ENCODE measurements at regions not wholly inside any gene's neighbourhood (a gene's known extent, or its start where the extent isn't known, plus 50 kb on each side); places are given as distances from the start of the nearest gene placed in this dataset.
"Not testable (repeated sequence)": the region's sequence is repeated elsewhere in the genome, so short reads cannot be mapped to it uniquely, and the experiment has no call there.

DNA sequence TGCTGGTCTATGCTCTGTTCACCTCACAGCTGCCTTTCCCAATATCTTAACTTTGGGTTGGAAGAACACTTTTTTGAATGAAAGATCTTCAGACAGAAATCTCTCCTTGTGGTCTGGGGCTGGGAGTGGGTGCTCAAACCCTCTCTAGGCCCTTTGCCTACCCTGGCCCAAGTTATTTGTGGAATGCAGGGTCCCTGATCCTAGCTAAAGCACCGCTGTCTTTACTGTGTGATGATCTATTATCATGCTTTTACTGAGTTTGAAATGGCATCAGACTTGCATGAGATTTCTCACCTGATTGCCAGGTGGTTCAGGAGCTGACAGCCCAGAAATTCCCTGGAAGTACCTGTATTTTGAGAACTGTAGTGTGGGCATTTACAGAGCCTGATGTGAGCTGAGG is 412.7 kb upstream of the ONECUT1 start:
- no peak overlapping the region for H3K27ac ChIP-seq
- TF ChIP-seq, protein P1, sequence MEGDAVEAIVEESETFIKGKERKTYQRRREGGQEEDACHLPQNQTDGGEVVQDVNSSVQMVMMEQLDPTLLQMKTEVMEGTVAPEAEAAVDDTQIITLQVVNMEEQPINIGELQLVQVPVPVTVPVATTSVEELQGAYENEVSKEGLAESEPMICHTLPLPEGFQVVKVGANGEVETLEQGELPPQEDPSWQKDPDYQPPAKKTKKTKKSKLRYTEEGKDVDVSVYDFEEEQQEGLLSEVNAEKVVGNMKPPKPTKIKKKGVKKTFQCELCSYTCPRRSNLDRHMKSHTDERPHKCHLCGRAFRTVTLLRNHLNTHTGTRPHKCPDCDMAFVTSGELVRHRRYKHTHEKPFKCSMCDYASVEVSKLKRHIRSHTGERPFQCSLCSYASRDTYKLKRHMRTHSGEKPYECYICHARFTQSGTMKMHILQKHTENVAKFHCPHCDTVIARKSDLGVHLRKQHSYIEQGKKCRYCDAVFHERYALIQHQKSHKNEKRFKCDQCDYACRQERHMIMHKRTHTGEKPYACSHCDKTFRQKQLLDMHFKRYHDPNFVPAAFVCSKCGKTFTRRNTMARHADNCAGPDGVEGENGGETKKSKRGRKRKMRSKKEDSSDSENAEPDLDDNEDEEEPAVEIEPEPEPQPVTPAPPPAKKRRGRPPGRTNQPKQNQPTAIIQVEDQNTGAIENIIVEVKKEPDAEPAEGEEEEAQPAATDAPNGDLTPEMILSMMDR (conservative IDR thresholded peaks at IDR 0.05) = no peak
- TF ChIP-seq ZFX (IDR thresholded peaks at IDR 0.05) = no peak

DNA sequence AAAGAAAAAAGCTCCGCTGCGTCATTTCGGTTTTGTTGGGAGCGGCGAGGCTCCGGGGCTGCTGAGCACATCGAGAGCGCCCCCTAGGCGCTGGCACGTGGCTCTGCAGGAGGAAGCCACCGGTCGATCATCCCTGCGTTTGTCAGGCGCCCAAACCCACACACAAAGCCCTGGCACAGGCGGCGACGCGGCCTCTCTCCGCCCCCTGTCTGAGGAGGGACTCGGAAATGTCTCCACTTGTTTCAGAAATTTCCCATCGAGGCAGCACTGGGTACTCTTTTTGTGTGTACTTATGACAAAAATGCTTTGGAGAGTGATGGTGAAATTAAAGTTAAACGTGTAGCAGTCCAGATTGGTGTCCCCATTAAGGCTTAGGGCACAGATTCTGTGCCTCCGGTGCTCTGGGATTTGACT is 407.3 kb upstream of the ONECUT1 start:
- TF ChIP-seq ZFX (IDR thresholded peaks at IDR 0.05) = no peak
- TF ChIP-seq, protein P1 (conservative IDR thresholded peaks at IDR 0.05) = peak; percentile 97
- no peak overlapping the region for H3K27ac ChIP-seq

DNA sequence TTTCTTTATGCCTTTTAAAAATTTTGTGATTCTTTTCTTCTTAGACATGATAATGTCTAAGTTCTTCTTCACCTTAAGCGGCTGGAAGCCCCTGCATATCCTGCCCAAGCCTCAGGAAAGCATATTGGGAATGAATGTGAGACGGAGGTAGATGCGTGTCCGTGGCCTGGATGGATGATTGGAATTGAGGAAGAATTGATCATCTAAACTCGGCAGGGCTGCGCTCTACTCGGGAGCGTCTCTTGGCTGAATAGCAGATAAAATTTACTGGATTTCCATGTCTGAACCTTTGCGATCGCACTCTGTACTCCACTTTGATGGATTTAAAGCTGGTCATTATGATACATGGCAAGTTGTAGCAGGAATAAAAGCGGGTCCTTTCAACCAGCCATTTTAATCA is 406.7 kb upstream of the ONECUT1 start:
- TF ChIP-seq ZFX (IDR thresholded peaks at IDR 0.05) = no peak
- TF ChIP-seq, protein P1 (conservative IDR thresholded peaks at IDR 0.05) = no peak
- no peak overlapping the region for H3K27ac ChIP-seq

DNA sequence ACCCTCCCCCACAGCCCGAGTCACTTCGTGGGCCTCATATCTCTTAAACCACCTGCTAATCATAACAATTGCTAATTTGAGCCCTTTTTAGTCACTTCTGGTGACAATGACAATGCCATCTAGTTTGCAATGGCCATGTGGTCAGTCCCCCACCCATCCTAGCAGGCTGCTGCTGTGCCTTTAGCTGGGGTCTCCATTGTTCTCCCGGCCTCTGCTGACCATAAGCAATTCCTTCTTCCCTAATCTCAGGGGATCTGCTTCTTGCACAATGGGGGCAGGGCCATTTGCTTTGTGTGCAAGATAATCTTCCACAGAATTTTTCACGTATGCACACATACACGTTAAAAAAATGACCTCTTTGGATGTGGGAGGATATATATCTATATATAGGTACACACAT is 406.1 kb upstream of the ONECUT1 start:
- no peak for TF ChIP-seq ZFX (IDR thresholded peaks at IDR 0.05)
- TF ChIP-seq, protein P1 (conservative IDR thresholded peaks at IDR 0.05) = no peak

DNA sequence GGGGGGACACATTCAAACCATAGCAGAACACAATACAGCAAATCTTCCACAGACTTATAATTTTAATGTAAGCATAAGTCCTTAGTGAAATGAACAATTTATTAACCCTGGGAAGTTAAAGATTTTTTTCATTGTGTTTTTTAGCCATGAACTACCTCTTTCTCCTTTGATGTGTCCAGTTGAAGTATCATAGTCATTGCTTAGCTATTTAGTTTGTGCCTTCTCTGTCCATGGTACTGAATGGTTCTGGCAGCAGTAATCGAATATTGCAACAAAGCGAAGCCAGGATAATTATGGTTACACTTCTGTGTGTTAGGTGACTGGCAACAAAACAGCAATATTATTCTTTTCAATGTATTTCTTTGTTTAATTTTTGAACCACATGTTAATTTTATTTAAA is 403.0 kb upstream of the ONECUT1 start:
- TF ChIP-seq, protein P1 (conservative IDR thresholded peaks at IDR 0.05) = no peak
- TF ChIP-seq ZFX (IDR thresholded peaks at IDR 0.05) = no peak

More for the DNA sequence above, 406.1 kb upstream of the ONECUT1 start:
- no peak overlapping the region for H3K27ac ChIP-seq

DNA sequence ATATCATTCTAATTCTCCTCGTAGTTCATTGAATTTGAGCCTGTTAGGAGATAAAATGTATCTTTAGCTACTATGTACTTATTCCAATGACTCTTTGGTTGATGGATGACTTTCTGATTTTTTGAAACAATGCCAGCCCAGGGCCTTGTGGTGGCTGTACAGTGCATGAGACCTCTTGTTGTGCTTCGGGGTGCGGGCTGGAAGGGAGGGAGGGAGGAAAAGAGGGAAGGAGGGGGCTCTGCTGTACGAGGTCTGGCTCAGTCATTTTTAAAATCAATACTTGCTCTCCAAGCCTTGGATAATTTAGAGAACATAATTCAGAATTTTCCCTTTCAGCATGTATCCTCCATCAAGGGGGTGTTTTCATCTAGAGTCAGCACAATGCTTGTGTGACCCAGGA is 399.7 kb upstream of the ONECUT1 start:
- no peak overlapping the region for H3K27ac ChIP-seq
- TF ChIP-seq, protein P1 (conservative IDR thresholded peaks at IDR 0.05) = no peak
- no peak for TF ChIP-seq ZFX (IDR thresholded peaks at IDR 0.05)

More for the DNA sequence above, 403.0 kb upstream of the ONECUT1 start:
- H3K27ac ChIP-seq = no peak overlapping the region

DNA sequence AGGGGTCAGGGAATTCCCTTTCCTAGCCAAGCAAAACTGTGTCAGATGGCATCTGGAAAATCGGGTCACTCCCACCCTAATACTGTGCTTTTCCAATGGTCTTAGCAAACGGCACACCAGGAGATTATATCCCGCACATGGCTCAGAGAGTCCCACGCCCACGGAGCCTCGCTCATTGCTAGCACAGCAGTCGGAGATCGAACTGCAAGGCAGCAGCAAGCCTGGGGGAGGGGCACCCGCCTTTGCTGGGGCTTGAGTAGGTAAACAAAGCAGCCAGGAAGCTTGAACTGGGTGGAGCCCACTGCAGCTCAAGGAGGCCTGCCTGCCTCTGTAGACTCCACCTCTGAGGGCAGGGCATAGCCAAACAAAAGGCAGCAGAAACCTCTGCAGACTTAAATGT is 393.3 kb upstream of the ONECUT1 start:
- not testable (repeated sequence) for H3K27ac ChIP-seq

DNA sequence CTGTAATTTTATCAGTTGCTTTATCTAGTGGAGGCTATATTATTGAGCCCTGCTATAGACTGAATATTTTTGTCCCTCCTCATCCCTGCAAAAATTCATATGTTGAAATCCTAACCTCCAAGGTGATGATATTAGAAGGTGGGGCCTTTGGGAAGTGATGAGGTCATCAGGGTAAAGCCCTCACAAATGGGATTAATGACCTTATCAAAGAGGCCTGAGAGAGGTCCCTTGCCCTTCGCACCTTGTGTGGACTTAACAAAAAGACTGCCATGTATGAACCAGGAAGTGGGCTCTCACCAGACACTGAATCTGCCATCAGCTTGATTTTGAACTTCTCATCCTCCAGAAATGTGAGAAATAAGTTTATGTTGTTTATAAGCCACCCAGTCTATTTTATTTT is 381.4 kb upstream of the ONECUT1 start:
- no peak for TF ChIP-seq ZFX (IDR thresholded peaks at IDR 0.05)

More for the DNA sequence above, 381.4 kb upstream of the ONECUT1 start:
- no peak overlapping the region for H3K27ac ChIP-seq

Measured in C4-2B (cell line).